ENCODE measurements at regions not wholly inside any gene's neighbourhood (a gene's known extent, or its start where the extent isn't known, plus 50 kb on each side); places are given as distances from the start of the nearest gene placed in this dataset.

DNA sequence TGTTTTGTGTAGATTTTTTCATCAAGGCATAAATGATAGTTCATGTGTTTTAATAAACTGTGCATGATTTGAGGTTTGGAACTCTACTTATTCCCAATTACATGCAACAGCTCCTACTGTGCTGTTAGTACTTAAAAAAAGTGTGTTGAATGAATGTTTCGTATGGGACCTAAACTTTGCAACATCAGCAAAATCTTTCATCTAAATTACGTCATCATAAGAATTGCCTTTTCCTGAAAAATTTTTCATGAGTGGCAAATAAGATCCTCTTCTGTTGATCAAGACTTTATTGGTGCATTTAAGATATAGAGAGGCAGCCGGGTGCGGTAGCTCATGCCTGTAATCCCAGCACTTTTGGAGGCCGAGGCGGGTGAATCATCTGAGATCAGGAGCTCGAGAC lies 826.1 kb downstream of the SEMA5A start:
- TF ChIP-seq EZH2 (IDR thresholded peaks at IDR 0.05; ENCODE audit: borderline replicate concordance, low read depth, low read length, severe bottlenecking), result no peak
- TF ChIP-seq, protein P1, sequence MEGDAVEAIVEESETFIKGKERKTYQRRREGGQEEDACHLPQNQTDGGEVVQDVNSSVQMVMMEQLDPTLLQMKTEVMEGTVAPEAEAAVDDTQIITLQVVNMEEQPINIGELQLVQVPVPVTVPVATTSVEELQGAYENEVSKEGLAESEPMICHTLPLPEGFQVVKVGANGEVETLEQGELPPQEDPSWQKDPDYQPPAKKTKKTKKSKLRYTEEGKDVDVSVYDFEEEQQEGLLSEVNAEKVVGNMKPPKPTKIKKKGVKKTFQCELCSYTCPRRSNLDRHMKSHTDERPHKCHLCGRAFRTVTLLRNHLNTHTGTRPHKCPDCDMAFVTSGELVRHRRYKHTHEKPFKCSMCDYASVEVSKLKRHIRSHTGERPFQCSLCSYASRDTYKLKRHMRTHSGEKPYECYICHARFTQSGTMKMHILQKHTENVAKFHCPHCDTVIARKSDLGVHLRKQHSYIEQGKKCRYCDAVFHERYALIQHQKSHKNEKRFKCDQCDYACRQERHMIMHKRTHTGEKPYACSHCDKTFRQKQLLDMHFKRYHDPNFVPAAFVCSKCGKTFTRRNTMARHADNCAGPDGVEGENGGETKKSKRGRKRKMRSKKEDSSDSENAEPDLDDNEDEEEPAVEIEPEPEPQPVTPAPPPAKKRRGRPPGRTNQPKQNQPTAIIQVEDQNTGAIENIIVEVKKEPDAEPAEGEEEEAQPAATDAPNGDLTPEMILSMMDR (IDR thresholded peaks at IDR 0.05; ENCODE audit: extremely low read depth in 1 of 2, insufficient read depth in 1 of 2, low read depth in 1 of 2, low read length in 2 of 2), result no peak
- no peak for TF ChIP-seq POLR2A (IDR thresholded peaks at IDR 0.05; ENCODE audit: low read depth, low read length)
- no peak for TF ChIP-seq POLR2AphosphoS5 (IDR thresholded peaks at IDR 0.05; ENCODE audit: insufficient read depth, low read depth, low read length)
- no peak for TF ChIP-seq FOS (IDR thresholded peaks at IDR 0.05; ENCODE audit: borderline replicate concordance, insufficient read depth, low read length)
- TF ChIP-seq, protein P2, sequence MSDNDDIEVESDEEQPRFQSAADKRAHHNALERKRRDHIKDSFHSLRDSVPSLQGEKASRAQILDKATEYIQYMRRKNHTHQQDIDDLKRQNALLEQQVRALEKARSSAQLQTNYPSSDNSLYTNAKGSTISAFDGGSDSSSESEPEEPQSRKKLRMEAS (IDR thresholded peaks at IDR 0.05; ENCODE audit: insufficient read depth, insufficient read length), result no peak
- no peak for TF ChIP-seq JUN (IDR thresholded peaks at IDR 0.05; ENCODE audit: borderline replicate concordance, insufficient read depth, insufficient read length, low read depth)
- no peak for TF ChIP-seq MYC (IDR thresholded peaks at IDR 0.05; ENCODE audit: low read depth, low read length)
- TF ChIP-seq GATA2 (IDR thresholded peaks at IDR 0.05; ENCODE audit: insufficient read depth, insufficient read length, low read depth, low read length), result no peak

Data from endothelial cell of umbilical vein (primary cell).